IMR-90 (cell line): ENCODE measurements at regions not wholly inside any gene's neighbourhood (a gene's known extent, or its start where the extent isn't known, plus 50 kb on each side); places are given as distances from the start of the nearest gene placed in this dataset.

ENCODE experiments used
- ATAC-seq: fragments of 200-7000 bp; cut with Tn5 transposase; 2 replicates; pipeline ENCODE4 v1.9.1; 2020; ENCODE audit warnings: low read depth, mild to moderate bottlenecking, moderate library complexity
- BruUV-seq: library from RNA; stranded (reverse); fragments of 400-500 nt; replicated peaks from 2 replicates; lab custom pipeline; 2021; lab: Mats Ljungman, UMichigan
- CTCF ChIA-PET: fragments of 300-600 bp; formaldehyde crosslinking; extraction: SDS; loops from one replicate; lab custom pipeline; 2021; ENCODE audit warnings: antibody characterized with exemption; lab: Yijun Ruan, JAX
- POLR2A ChIA-PET: fragments of 300-600 bp; sonication (Branson Sonifier 250); formaldehyde crosslinking; loops from one replicate; lab custom pipeline; 2022; ENCODE audit warnings: antibody characterized with exemption; ENCODE audit not compliant: unreplicated experiment; lab: Charles Lee
- DNase-seq: peaks from one replicate; pipeline ENCODE4 v3.0.0; 2013
- H2AFZ ChIP-seq: replicated peaks from 2 replicates; pipeline ENCODE3; 2013; ENCODE audit warnings: low read length, mild to moderate bottlenecking; ENCODE audit not compliant: poor library complexity
- H2AK5ac ChIP-seq: 2 replicates; pipeline ENCODE4 v1.6.1; 2013; ENCODE audit warnings: low read depth, low read length, inconsistent platforms
- H2AK9ac ChIP-seq: replicated peaks from 2 replicates; pipeline ENCODE3; 2013; ENCODE audit warnings: mild to moderate bottlenecking, low read depth, low read length, moderate library complexity; ENCODE audit not compliant: poor library complexity
- H2BK120ac ChIP-seq: 2 replicates; pipeline ENCODE4 v1.6.1; 2013; ENCODE audit warnings: low read depth, low read length, inconsistent platforms
- H2BK15ac ChIP-seq: 3 replicates; pipeline ENCODE4 v1.6.1; 2013; ENCODE audit warnings: low read depth, low read length, inconsistent platforms
- H2BK20ac ChIP-seq: 2 replicates; pipeline ENCODE4 v1.6.1; 2013; ENCODE audit warnings: low read depth, mild to moderate bottlenecking, inconsistent platforms, low read length, moderate library complexity
- H2BK5ac ChIP-seq: 2 replicates; pipeline ENCODE4 v1.6.1; 2013; ENCODE audit warnings: mild to moderate bottlenecking, low read depth, low read length, inconsistent platforms; ENCODE audit not compliant: poor library complexity, severe bottlenecking
- H3K14ac ChIP-seq: replicated peaks from 2 replicates; pipeline ENCODE4 v1.6.1; 2013; ENCODE audit warnings: low read depth, low read length, inconsistent platforms
- H3K18ac ChIP-seq: 2 replicates; pipeline ENCODE4 v1.6.1; 2013; ENCODE audit warnings: low read depth, low read length, control low read depth
- H3K23ac ChIP-seq: 2 replicates; pipeline ENCODE4 v1.6.1; 2013; ENCODE audit warnings: low read depth, low read length, inconsistent platforms
- H3K27ac ChIP-seq: 2 replicates; pipeline ENCODE4 v1.5.1; 2013; ENCODE audit warnings: mild to moderate bottlenecking, control low read depth, low read length; ENCODE audit not compliant: insufficient read depth
- H3K27me3 ChIP-seq: 2 replicates; pipeline ENCODE4 v1.6.1; 2013; ENCODE audit warnings: low read length; ENCODE audit not compliant: control insufficient read depth, insufficient read depth
- H3K36me3 ChIP-seq: 2 replicates; pipeline ENCODE4 v1.6.1; 2013; ENCODE audit warnings: low read length, mixed read lengths; ENCODE audit not compliant: control insufficient read depth, insufficient read depth
- H3K4ac ChIP-seq: 2 replicates; pipeline ENCODE4 v1.6.1; 2013; ENCODE audit warnings: low read depth, low read length, inconsistent platforms
- H3K4me1 ChIP-seq: 2 replicates; pipeline ENCODE4 v1.6.1; 2013; ENCODE audit warnings: low read length, mixed read lengths; ENCODE audit not compliant: control insufficient read depth, insufficient read depth
- H3K4me2 ChIP-seq: 2 replicates; pipeline ENCODE4 v1.6.1; 2013; ENCODE audit warnings: low read depth, mild to moderate bottlenecking, control low read depth, low read length, moderate library complexity
- H3K4me3 ChIP-seq: 2 replicates; pipeline ENCODE4 v1.5.1; 2013; ENCODE audit warnings: low read depth, mild to moderate bottlenecking, control low read depth, low read length, moderate library complexity; ENCODE audit not compliant: insufficient read depth
- H3K56ac ChIP-seq: 2 replicates; pipeline ENCODE4 v1.6.1; 2013; ENCODE audit warnings: low read length, inconsistent platforms; ENCODE audit not compliant: insufficient read depth; ENCODE audit errors: extremely low read depth
- H3K79me1 ChIP-seq, 2 experiments: 2 replicates each; pipeline ENCODE4 v1.6.1; 2013; ENCODE audit warnings: low read length in 2 of 2, inconsistent platforms in 1 of 2, low read depth in 1 of 2
- H3K9ac ChIP-seq: 2 replicates; pipeline ENCODE4 v1.6.1; 2013; ENCODE audit warnings: low read depth, low read length, control low read depth
- H3K9me1 ChIP-seq: 2 replicates; pipeline ENCODE4 v1.6.1; 2013; ENCODE audit warnings: low read length, inconsistent platforms; ENCODE audit not compliant: insufficient read depth
- H3K9me3 ChIP-seq: 2 replicates; pipeline ENCODE4 v1.6.1; 2013; ENCODE audit warnings: low read length; ENCODE audit not compliant: control insufficient read depth, insufficient read depth
- H4K20me1 ChIP-seq: 2 replicates; pipeline ENCODE4 v1.6.1; 2013; ENCODE audit warnings: low read length, inconsistent platforms; ENCODE audit not compliant: insufficient read depth
- H4K5ac ChIP-seq: 2 replicates; pipeline ENCODE4 v1.6.1; 2013; ENCODE audit warnings: mild to moderate bottlenecking, low read depth, low read length, control low read depth
- H4K8ac ChIP-seq, 2 experiments: 2 replicates each; pipeline ENCODE4 v1.6.1; 2013; ENCODE audit warnings: low read depth in 2 of 2, low read length in 2 of 2, control low read depth in 1 of 2, inconsistent platforms in 1 of 2
- H4K91ac ChIP-seq: 2 replicates; pipeline ENCODE4 v1.6.1; 2013; ENCODE audit warnings: low read depth, low read length, inconsistent platforms; ENCODE audit not compliant: insufficient read depth
- BHLHE40 ChIP-seq: fragments of 150-350 bp; IDR thresholded peaks from 2 replicates; pipeline ENCODE4 v1.6.1; 2016; ENCODE audit warnings: mild to moderate bottlenecking, low read depth, low read length
- CEBPB ChIP-seq: IDR thresholded peaks from 2 replicates; pipeline ENCODE4 v1.6.1; 2012; ENCODE audit warnings: low read depth, low read length, improper control_type of control experiment
- CHD1 ChIP-seq: IDR thresholded peaks from 2 replicates; pipeline ENCODE4 v1.6.1; 2012; ENCODE audit warnings: low read depth, low read length, improper control_type of control experiment
- CTCF ChIP-seq: conservative IDR thresholded peaks from 2 replicates; pipeline ENCODE4 v1.5.1; 2012; ENCODE audit warnings: mild to moderate bottlenecking, low read depth, low read length, improper control_type of control experiment
- ELK1 ChIP-seq: fragments of 150-350 bp; IDR thresholded peaks from 2 replicates; pipeline ENCODE4 v1.6.1; 2016; ENCODE audit warnings: low read depth, mild to moderate bottlenecking, low read length, moderate library complexity, borderline replicate concordance
- FOS ChIP-seq: fragments of 150-350 bp; IDR thresholded peaks from 2 replicates; pipeline ENCODE4 v1.6.1; 2016; ENCODE audit warnings: low read depth, low read length
- MAFK ChIP-seq: IDR thresholded peaks from 2 replicates; pipeline ENCODE4 v1.6.1; 2012; ENCODE audit warnings: low read depth, low read length, improper control_type of control experiment
- MAZ ChIP-seq: IDR thresholded peaks from 2 replicates; pipeline ENCODE4 v1.6.1; 2012; ENCODE audit warnings: low read depth, mild to moderate bottlenecking, low read length, improper control_type of control experiment, moderate library complexity, borderline replicate concordance
- MXI1 ChIP-seq: IDR thresholded peaks from 2 replicates; pipeline ENCODE4 v1.6.1; 2012; ENCODE audit warnings: low read depth, mild to moderate bottlenecking, low read length, moderate library complexity, borderline replicate concordance
- NFE2L2 ChIP-seq: fragments of 150-350 bp; IDR thresholded peaks from 2 replicates; pipeline ENCODE4 v1.6.1; 2016; ENCODE audit warnings: low read depth, mild to moderate bottlenecking, low read length
- POLR2A ChIP-seq: IDR thresholded peaks from 2 replicates; pipeline ENCODE4 v1.6.1; 2012; ENCODE audit warnings: mild to moderate bottlenecking, low read depth, low read length
- RAD21 ChIP-seq: IDR thresholded peaks from 2 replicates; pipeline ENCODE4 v1.6.1; 2012; ENCODE audit warnings: low read length, improper control_type of control experiment
- RCOR1 ChIP-seq: IDR thresholded peaks from 2 replicates; pipeline ENCODE4 v1.6.1; 2012; ENCODE audit warnings: mild to moderate bottlenecking, low read length, improper control_type of control experiment; ENCODE audit not compliant: insufficient replicate concordance
- SMC3 ChIP-seq: fragments of 150-350 bp; IDR thresholded peaks from 2 replicates; pipeline ENCODE4 v1.6.1; 2016; ENCODE audit warnings: low read depth, mild to moderate bottlenecking, antibody characterized with exemption, low read length, moderate library complexity
- USF2 ChIP-seq: fragments of 150-350 bp; IDR thresholded peaks from 2 replicates; pipeline ENCODE4 v1.6.1; 2017; ENCODE audit warnings: mild to moderate bottlenecking, antibody characterized with exemption, low read length, low read depth
- WGBS, 2 experiments: methylation state at CpG; one replicate each; pipeline versions ENCODE4 v1.1.5 to v1.1.7; 2013; ENCODE audit warnings: missing lambda C conversion rate in 2 of 2; ENCODE audit not compliant: insufficient read length in 1 of 2; ENCODE audit errors: extremely low coverage in 2 of 2; 5-methylcytosine and 5-hydroxymethylcytosine counted together
- dilution Hi-C: fragments of 300-500 bp; cut with HindIII; formaldehyde crosslinking; loops from one replicate; pipeline ENCODE4 v1.14.3; 2018; ENCODE audit warnings: low sequenced_read_pairs; ENCODE audit not compliant: unreplicated experiment
- in situ Hi-C: fragments of 300-500 bp; cut with MboI; formaldehyde crosslinking; loops from 3 replicates; pipeline ENCODE4 v1.14.3; 2019; ENCODE audit warnings: low sequenced_read_pairs, inconsistent platforms, mixed read lengths
- intact Hi-C: fragments of 100-400 bp; cut with micrococcal nuclease; formaldehyde crosslinking; loops from 2 replicates; pipeline ENCODE4 v1.10.0; 2022

- no peak overlapping the region for H2AFZ ChIP-seq
- H3K79me1 ChIP-seq, result no peaks in the 10 kb centered on the region
- H4K20me1 ChIP-seq, result no peaks in the 10 kb centered on the region
- H3K4ac ChIP-seq, result no peak overlapping the region
- dilution Hi-C loops (no loop called here), in situ Hi-C loops (no loop called here), intact Hi-C loops (no loop called here)
- H3K4me3 ChIP-seq, result no peak overlapping the region
- no peak overlapping the region for H3K9ac ChIP-seq
- H3K27ac ChIP-seq, result no peak overlapping the region
- CTCF ChIA-PET, result no interaction called here
- no peak overlapping the region for H2BK15ac ChIP-seq
- H3K18ac ChIP-seq, result no peak overlapping the region
- no peak for DNase-seq
- H2BK120ac ChIP-seq, result no peak overlapping the region
- H3K27me3 ChIP-seq, result no peaks in the 10 kb centered on the region; the same call in 1 of the 2 replicates
- no TSS peak for BruUV-seq
- no peak overlapping the region for H4K8ac ChIP-seq
- no peak overlapping the region for H3K23ac ChIP-seq
- no peak overlapping the region for H3K14ac ChIP-seq
- no peak overlapping the region; the same call in 1 of the 2 replicates for H4K91ac ChIP-seq
- H4K5ac ChIP-seq, result no peak overlapping the region
- no peak overlapping the region for H2AK9ac ChIP-seq
- H2AK5ac ChIP-seq, result no peak overlapping the region
- no peak overlapping the region for H3K4me2 ChIP-seq
- whole genome bisulfite sequencing, 2 experiments, result 71% methylated on average over 2 of the region's 11 CpGs; no CpG with 5 or more reads in 1 of the 2 experiments
- H3K4me1 ChIP-seq, result peaks cover 7% of the 10 kb centered on the region
- H2BK20ac ChIP-seq, result no peak overlapping the region
- H3K56ac ChIP-seq, result no peak overlapping the region
- no peak for ATAC-seq
- no peaks in the 10 kb centered on the region for H3K36me3 ChIP-seq
- no peak overlapping the region for H2BK5ac ChIP-seq
- H3K9me3 ChIP-seq, result no peaks in the 10 kb centered on the region
- POLR2A ChIA-PET, result interaction anchor here (0.6 kb wide), 1 partner anchor 200 kb away, joined by 3 read pairs; no protein-coding TSS in a partner anchor
- peaks cover 3% of the 10 kb centered on the region; the same call in 1 of the 2 replicates for H3K9me1 ChIP-seq
- no peak for TF ChIP-seq POLR2A
- TF ChIP-seq MAFK, result no peak
- TF ChIP-seq SMC3, result no peak
- no peak for TF ChIP-seq RCOR1
- no peak for TF ChIP-seq CHD1
- TF ChIP-seq MXI1, result no peak
- TF ChIP-seq BHLHE40, result no peak
- TF ChIP-seq MAZ, result no peak
- TF ChIP-seq FOS, result no peak
- no peak for TF ChIP-seq CTCF
- TF ChIP-seq ELK1, result no peak
- no peak for TF ChIP-seq CEBPB
- no peak for TF ChIP-seq RAD21
- no peak for TF ChIP-seq USF2
- no peak for TF ChIP-seq NFE2L2
Measured at GRCh38 chr2:8421658-8422449, 260.0 kb upstream of the ID2 start.
